Activated T-cell treated with anti-CD3 and anti-CD28 coated beads, Interleukin-2, amount 50 U/mL, for 1 hour (primary cell): ENCODE measurements at regions not wholly inside any gene's neighbourhood (a gene's known extent, or its start where the extent isn't known, plus 50 kb on each side); places are given as distances from the start of the nearest gene placed in this dataset.

Experiments
- DNase-seq: peaks from one replicate; pipeline ENCODE4 v3.0.0-alpha.2; 2020

DNA sequence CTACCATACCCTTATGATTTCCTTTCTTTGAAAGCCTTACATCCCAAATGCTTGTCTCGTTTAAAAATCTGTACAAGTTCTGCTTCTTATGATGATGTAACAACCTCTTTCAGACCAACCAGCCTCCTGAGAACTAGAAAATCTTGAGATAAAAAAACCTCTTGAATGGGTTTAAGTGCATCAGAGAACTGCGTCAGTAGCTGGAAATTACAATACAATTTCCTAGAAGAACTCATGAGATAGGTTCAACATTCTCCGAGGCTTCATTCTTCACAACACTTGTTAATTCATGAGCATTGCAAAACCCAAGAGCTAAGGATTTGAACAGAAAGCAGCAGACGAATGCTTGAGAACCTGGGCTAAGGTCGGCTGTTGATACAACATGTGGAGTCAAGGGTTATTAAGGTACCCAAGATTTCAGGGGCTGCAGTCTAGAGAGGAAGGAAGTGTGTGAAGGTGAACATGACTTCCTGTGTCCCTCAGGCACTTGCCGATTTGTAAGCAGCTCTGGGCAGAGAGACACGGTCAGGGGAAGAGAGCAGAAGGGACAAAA, 286.0 kb downstream of the ICE1 start:
- DNase-seq: no peak

DNA sequence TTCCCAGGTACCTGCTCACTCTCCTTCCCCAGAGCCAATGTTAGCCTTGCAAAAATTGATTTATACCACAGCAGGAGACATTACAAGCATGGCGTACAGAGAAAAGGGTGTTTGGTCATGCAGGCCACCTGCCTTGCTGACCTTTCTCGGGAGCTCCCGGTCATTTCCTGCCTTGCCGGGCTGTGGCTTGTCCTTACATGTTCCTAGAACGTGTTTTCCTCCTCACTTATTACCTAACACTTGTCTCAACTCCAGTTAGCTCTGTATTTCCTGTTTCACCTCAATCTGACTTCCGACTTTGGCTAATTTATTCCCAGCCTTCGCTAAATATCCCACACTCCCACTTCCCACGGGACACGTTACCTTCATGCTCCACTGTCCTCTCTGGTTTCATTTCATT, 282.5 kb downstream of the ICE1 start:
- no peak for DNase-seq

DNA sequence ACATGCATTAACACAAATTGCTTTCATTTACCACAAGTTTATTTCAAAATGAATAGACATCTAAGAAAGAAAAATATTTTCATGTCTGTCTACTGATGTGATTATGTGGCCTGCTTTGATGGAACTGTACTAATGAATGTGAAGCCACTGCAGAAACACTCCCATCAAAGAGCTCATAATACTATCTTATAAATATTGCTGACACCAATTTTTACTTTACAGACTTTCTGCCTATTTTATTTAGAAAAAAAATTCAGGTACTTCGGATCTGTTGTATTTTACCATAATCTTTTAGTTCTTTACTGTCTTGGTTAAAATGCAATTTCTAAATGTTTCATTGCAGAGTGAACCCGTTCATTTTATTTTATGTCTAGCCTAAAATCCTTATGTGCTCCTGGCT, 281.9 kb downstream of the ICE1 start:
- DNase-seq: no peak

DNA sequence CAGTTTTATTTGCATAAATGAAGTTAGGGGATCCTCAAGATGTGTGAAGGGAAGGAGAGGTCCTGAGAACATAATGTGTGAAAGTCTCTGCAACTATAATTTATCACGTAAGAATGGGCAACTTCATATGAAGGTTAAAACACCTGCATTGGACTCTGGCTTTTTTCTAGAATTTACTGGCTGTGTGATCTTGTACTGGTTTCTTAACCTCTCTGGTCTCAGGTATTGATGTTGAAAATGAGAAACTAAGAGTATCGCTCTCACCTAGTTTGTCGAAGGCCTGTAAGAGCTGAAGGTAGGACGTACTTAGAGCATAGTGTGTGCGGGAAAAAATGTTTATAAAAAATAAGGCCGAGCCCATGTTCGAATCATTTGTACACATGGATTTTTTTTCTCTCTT, 280.5 kb downstream of the ICE1 start:
- DNase-seq: no peak

DNA sequence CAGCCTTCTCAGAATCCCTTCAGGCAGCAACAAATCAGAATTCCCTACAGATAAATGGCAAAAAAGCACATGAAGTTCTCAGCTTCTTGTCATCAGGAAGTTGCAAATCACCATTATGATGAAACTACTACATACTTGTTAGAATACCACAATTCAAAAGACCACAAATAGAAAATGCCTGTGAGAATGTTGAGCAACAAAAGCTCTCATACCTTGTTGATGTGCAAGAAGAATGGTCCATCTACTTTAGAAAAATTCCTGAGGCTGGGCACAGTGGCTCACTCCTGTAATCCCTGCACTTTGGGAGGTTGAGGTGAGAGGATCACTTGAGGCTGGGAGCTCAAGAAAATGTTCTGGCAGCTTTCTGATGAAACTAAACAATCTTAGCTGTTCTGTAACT, 278.1 kb downstream of the ICE1 start:
- DNase-seq: no peak

DNA sequence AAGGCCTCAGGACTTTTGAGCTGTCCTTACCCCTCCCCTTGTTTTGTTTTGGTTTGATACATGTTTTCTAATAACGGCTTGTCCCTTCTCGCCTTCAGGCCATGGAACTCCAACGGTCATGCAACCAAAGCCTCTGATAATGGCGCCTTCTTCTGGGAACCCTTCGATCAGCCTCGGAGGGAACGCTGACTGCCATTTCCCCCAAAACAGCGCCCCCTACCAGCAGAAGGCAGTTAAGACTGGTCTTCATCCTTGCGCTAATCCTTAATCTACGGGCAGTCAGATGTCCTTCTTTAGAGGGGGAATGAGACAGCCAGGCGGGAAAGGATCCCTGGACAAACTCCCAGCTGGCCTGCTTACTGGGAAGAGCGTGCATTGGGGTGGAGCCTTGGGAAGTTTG, 276.6 kb downstream of the ICE1 start:
- no peak for DNase-seq

DNA sequence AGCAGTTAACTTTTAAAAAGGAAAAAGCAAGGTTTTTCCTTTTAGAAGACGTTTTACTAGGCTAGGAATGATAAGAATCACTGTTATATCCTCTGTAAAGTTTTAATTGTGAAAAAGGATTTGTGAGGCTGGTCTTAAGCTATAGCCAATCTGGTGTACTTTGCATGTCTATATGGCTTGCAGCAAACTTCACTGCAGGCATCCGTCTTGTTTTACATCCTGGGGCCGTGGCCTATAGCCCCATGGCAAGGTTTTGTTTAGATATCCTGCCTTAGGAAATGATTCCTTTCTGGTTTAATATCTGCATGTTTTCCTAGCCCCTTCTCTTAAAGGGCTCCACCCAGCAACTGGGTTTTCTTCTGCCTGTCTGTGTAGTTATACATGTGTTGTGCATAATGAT, 272.8 kb downstream of the ICE1 start:
- DNase-seq: no peak

DNA sequence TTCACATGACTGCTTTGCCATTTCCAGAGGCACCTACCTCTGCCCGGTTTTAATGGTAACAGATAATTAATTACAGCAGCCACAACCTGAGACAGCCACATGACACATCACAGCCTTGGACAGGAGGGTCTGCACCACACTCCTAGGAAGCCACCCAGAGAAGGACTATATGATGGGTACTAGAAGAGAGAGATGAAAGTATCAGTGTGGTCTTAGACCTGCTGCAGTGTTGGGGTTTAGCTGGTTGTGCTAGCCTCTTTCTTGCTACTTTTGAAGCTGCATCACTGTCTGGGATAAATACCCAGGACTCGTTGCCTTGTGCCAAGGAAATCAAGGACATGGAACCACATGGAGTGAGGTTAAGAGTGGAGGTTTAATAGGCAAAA, 266.4 kb downstream of the ICE1 start:
- no peak for DNase-seq

DNA sequence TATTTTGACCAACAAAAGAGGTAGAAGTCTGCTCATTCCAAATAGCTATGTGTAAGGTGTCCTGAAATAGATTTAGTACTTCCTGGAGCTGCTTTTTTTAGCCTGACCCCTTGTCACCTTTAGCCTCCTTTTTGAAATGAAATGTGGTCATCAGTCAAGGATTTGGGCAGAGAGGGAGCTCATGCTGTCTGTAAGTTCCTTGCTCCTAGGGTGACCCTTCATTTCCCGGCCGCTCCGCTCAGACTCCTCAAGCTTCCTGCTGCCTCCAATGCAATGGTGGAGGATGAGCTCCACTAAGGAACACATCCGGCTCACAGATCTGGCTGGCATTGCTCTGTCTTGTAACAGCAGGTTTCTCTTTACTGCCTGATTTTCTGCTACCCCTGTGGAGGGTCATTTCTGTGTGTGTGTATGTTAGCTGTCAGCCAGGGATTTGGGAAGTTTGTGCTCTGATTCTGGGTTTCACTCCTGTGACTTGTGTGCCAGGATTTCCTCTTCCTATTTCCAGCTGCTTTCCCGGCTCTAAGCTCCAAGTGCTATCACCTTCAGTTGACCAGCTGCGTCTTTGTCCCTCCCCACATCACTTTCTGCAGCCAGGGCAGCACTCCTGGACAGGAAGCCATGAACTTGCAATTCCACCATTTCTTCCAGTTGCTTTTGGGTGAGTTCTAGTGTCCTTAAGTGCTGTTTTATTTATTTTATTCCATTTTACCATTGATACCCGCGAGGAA, 265.9 kb downstream of the ICE1 start:
- no peak for DNase-seq

DNA sequence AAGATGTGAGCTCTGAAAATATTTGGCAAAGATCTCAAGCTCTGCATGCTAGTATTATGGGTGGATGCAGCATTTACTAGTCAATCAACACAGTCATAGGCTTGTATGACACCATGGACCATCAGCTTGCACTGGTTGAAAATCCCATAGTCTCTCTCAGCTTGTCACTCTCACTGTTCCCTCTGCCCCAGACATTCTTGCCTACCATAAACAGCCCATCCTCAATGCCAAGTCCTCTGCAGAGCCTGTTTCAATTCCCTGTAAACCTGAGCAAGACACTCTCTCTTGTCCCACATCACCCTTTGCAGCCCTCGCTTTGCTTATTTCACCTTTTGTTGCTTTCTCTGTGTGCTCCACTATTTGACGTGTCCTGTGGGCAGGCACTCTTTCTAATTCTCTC, 264.6 kb downstream of the ICE1 start:
- no peak for DNase-seq

DNA sequence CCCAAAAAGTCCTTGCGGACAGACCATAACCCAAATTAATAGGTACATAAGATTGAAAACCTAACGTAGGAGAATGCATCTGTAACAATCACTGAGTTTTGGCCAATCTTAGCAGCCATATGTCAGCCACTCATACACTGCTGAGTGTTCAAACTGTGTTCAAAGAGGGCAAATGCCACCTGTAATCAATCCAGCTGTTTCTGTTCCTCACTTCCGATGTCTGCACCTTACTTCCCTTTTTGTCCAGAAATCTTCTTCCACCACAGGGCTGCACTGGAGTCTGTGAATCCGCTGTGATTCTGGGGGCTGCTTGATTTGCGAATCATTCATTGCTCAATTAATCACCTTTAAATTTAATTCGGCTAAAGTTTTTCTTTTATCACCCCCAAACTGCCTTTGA, 263.9 kb downstream of the ICE1 start:
- no peak for DNase-seq

DNA sequence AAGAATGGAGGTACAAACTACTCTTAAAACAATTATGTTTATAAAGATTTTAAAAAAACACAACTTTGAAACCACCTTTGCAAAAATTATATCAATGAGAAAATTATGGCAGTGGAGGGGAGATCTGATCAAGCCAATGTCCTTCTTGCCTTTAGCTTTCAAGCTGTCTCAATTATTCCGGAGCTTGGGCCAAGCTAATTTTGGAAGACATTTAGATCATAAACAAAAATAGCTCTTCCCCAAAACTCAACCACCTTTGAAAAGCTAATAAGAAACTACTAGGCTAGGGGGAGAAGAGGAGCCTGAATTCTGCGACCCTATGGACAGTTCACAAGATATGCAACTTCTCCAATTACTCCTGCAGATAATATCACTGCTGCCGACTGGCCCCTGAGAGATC, 263.3 kb downstream of the ICE1 start:
- DNase-seq: no peak

DNA sequence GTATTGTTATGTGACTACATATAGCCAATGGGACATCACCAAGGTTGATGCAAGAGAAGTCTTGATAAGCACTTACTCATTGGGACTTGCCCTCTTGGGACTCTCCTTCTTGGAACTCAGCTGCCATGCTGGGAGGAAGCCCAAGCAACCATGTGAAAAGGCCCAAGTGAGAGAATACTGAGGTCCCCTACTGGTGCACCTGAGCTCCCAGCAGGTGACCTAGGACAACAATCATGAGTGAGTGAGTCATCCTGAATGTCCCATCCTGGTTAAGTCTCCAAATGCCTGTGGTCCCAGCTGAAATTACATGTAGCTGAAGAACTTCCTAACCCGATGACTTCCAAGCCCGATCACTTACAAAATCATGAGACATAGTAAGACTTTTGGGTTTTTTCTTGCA, 260.7 kb downstream of the ICE1 start:
- DNase-seq: no peak

DNA sequence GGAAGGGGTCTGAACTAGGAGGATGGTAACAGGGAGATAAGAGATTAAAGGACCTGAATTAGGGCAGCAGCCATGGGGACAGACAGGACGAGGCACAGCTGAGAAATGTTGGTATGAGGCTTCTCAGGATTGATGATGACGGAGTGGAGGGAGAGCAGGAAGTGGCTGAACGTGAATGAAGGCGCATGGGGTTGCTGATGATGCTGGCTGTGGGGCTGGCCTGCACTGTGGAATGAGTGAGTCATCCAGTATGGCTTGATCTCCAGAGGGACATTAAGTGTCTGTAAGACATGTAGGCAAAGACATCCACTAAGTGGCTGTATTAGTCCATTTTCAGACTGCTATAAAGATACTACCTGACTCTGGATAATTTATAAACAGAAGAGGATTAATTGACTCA, 256.4 kb downstream of the ICE1 start:
- no peak for DNase-seq

DNA sequence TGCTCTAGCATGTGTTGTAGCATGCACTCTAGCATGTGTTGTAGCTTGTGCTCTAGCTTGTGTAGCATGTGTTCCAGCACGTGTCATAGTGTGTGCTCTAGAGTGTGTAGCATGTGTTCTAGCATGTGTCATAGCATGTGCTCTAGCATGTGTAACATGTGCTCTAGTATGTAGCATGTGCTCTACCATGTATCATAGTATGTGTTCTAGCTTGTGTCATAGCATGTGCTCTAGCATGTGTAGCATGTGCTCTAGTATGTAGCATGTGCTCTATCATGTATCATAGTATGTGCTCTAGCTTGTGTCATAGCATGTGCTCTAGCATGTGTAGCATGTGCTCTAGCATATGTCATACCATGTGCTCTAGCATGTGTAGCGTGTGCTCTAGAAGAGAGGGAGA, 255.3 kb downstream of the ICE1 start:
- no peak for DNase-seq

DNA sequence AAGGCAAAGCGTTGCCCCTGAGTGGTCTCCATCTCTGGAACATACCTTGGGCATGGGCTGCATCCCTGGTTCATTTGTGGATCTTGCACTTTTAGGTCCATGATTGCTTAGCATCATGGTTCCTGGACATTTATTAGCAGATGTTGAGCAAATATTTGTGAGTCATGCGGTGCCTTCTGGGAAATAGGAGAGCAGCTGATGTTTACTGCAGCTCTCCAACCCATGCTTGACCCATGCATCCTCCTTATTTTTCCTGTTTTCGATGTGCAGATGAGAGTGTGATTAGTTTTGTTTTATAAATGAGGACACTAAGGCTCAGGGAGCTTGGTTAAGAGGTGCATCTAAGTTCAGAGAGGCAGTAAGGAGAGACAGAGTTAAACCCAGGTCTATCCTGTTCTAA, 253.7 kb downstream of the ICE1 start:
- no peak for DNase-seq

DNA sequence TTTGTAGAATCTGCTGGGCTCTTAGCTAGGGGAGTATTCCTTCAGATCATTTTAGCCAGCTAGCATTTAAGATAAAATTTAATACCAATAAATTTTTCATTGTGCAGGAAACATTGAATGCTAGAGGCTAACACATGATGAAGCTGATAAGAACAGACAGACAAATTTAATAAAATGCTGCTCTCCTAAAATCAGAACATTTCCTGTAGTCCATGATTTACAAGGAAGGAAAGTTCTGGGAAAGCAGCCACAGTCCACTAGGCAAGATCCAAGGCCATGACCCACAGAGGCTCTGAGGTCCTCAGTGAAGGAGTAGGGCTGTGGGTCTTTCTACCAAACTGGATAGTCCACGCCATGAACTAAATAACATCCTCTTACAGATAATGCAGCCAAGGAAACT, 253.0 kb downstream of the ICE1 start:
- DNase-seq: no peak

DNA sequence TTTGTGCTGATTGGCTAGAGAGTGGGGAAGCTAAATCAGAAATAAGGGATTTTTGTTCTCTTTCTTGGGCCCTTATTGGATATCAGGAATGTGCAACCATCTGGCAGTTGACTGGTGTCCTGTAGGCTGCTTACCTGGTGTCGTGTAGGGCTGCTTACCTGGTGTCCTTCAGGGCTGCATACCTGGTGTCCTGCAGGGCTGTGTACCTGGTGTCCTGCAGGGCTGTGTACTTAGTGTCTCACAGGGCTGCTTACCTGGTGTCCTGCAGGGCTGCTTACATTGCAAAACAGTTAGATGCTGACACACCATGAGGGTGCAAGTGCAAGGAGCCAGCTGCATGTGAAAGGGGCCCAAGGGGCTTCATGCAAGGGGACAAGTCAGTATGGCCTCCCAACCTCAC, 249.3 kb downstream of the ICE1 start:
- DNase-seq: no peak

DNA sequence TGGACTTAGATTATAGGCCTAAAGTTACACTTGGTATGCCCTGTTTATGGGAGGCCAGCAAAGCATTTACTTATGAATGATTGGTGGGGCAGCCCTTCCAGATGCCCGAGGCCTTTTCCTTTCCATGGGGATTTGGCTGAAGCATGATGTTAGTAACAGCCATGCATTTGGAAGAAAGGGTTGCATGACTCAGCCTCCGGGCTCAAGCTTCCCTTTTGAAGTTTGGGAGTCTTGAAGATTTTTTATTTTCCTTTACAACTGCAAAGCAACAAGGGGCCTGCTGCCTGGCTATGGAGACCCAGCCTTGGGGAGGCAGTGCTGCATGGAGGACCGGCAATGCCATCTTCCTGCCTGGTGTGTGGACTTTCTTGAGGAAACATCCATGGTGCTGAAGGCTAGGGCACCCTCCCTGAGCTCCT, 244.7 kb downstream of the ICE1 start:
- DNase-seq: no peak

DNA sequence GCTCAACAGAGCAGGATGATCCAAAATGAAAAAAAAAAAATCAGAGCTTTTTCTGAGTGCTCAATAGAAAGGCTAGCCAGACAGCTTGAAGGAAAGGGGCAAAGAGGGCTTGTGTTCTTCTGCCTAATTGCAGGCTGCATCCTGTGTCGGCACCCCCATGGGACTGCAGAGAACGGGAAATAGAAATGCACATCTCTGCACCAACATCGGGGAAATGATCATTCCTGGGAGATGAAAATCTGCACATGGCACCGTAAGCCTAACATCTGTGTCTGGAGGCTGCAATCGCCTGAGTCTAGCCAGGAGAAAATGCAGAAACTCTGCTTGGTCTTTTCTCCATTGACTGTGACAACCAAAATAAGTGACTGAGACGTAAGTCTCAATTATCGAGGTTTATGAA, 243.9 kb downstream of the ICE1 start:
- no peak for DNase-seq

DNA sequence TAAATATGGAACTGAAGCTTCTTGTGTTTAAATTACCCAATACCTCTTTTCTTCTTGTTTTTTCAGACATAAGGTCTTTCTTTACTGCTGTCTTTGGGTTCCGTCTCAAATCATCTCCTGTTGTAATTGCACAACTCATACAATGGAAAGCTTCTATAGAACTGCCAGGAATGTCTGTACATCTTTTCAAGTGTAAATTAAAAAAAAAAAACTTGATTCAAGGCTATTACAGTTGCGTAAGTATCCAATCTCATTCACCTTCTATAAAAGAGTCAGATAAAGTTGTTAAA, 243.5 kb downstream of the ICE1 start:
- no peak for DNase-seq

DNA sequence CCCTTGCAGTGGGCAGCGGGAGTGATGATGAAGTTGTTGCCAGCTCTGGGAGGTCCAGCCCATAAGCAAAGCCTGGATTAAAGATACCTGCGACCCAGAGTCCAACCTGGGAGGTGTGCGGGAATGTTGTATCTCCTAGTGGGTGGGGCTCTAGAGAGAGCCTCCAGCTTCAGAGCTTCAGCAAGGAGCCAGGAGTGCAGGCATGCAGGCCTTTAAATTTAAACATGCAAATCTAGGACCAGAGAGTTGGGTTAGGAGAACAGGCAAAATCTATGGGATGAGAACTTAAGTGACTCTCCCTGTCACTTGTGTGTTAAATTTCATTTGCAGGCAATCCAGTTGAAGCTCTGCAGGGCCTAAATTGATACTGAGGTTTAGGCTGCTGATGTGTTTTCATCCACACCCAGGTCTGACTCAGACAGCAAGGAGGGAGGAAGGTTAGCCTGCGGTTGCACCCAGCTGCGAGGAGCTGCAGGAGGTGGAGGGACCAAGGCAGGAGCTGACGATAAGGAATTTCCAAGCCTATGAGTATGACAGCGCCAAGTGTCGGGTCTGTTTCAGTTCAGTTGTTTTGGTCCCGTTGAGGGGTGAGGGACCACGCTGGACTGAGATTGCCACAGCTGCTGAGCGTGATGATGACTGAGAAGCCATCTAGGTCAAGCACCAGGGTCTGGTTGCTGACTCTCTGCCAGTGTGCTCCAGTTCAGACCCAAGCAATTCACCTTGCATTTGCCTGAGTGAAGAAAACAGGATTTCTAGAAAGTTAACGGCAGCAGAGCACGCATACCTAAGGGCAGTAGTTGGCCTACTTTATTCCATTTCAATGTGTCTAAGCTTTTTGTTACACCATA, 243.0 kb downstream of the ICE1 start:
- no peak for DNase-seq

DNA sequence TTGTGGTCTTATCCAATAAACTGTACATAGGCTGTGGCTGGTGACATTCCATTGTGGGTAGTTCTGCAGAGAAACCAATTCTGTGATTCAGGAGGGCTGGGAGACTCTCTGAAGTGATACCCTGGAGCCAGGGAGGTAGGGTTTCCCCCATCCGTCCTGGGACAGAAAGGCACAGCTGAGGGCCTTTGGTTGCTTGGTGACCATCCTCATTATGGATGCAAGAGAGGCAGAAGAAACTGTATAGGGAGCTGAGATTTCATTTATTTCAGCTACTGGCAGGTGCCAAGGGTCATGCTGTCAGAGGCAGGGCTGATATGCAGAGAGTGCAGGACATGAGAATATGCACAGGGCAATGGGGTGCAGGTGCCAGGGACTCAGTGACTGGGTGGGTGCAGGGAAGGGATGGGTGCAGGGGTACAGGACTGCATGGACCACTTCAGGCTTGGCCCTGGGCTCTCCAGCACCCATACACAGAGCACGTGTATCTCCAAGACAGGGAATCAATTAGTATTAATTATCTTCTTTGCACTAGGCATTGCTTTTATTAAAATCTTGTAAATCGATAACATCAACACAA, 236.5 kb downstream of the ICE1 start:
- DNase-seq: no peak

DNA sequence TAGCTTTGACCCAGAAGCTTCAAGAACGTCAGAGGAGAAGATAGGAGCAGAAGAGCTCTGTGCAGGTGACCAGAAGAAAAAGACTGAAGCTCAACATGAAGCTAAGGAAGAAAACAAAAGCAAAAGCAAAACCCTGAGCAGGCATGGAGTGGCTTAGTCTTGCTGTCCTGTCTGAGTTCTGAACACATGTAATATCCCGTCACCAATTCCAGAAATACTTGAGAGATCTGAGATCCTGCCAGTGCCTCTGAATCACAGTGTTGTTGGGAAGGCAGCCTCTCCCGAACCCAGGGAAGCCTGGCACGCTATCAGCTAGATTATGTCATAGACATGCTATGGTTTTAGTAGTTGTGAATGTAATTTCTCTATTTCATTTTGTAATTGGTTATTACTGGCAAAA, 235.7 kb downstream of the ICE1 start:
- DNase-seq: no peak
